Right renal cortex interstitium (tissue), 3 donors: ENCODE measurements at regions not wholly inside any gene's neighbourhood (a gene's known extent, or its start where the extent isn't known, plus 50 kb on each side); places are given as distances from the start of the nearest gene placed in this dataset.
"Not testable (repeated sequence)": the region's sequence is repeated elsewhere in the genome, so short reads cannot be mapped to it uniquely, and the experiment has no call there.

ENCODE experiments used
- DNase-seq, 3 donors: peaks; one replicate each; pipeline ENCODE4 v3.0.0-alpha.2; 2013; ENCODE audit warnings: low read depth in 3 of 3, low spot score in 2 of 3

GRCh38 chr7:156026076-156026600, 213.9 kb upstream of the SHH start:
- no peak for DNase-seq

GRCh38 chr7:156025675-156026074, 213.4 kb upstream of the SHH start:
- DNase-seq = no peak

GRCh38 chr7:156024201-156024600, 211.9 kb upstream of the SHH start:
- DNase-seq = no peak

GRCh38 chr7:156022483-156023459, 210.5 kb upstream of the SHH start:
- no peak for DNase-seq

- DNase-seq = no peak
These were observed 209.2 kb upstream of the SHH start for GRCh38 chr7:156021471-156021870.

GRCh38 chr7:156020566-156020965, 208.3 kb upstream of the SHH start:
- no peak for DNase-seq

- no peak for DNase-seq
These were observed 207.7 kb upstream of the SHH start for GRCh38 chr7:156019776-156020565.

- no peak for DNase-seq
These were observed 207.0 kb upstream of the SHH start for GRCh38 chr7:156019308-156019707.

- DNase-seq = no peak
These were observed 205.8 kb upstream of the SHH start for GRCh38 chr7:156017916-156018700.

- DNase-seq = no peak
These were observed 205.2 kb upstream of the SHH start for GRCh38 chr7:156017431-156017830.

GRCh38 chr7:156015237-156016020, 203.2 kb upstream of the SHH start:
- no peak for DNase-seq

- DNase-seq = no peak
These were observed 202.5 kb upstream of the SHH start for GRCh38 chr7:156014808-156015207.

GRCh38 chr7:156014201-156014600, 201.9 kb upstream of the SHH start:
- no peak for DNase-seq

GRCh38 chr7:156012412-156012811, 200.1 kb upstream of the SHH start:
- DNase-seq = no peak

- DNase-seq = no peak
These were observed 197.3 kb upstream of the SHH start for GRCh38 chr7:156009569-156009968.

- not testable (repeated sequence) for DNase-seq
These were observed 194.6 kb upstream of the SHH start for GRCh38 chr7:156006876-156007275.

GRCh38 chr7:156006024-156006423, 193.8 kb upstream of the SHH start:
- DNase-seq = no peak

GRCh38 chr7:156005202-156005691, 193.0 kb upstream of the SHH start:
- no peak for DNase-seq

- DNase-seq = no peak
These were observed 192.3 kb upstream of the SHH start for GRCh38 chr7:156004265-156005201.
